A673 (cell line): ENCODE measurements at regions not wholly inside any gene's neighbourhood (a gene's known extent, or its start where the extent isn't known, plus 50 kb on each side); places are given as distances from the start of the nearest gene placed in this dataset.

ENCODE experiments used
- BruUV-seq: library from RNA; stranded (reverse); fragments of 400-500 nt; replicated peaks from 2 replicates; lab custom pipeline; 2021; lab: Mats Ljungman, UMichigan
- CTCF ChIA-PET: fragments of 300-600 bp; sonication (Branson Sonifier 250); formaldehyde crosslinking; loops from one replicate; lab custom pipeline; 2022; ENCODE audit warnings: antibody characterized with exemption; lab: Charles Lee
- POLR2A ChIA-PET: fragments of 300-600 bp; sonication (Branson Sonifier 250); formaldehyde crosslinking; loops from one replicate; lab custom pipeline; 2022; ENCODE audit warnings: antibody characterized with exemption; ENCODE audit not compliant: low non-redundant PET; lab: Charles Lee
- DNase-seq: peaks from one replicate; pipeline ENCODE4 v3.0.0-alpha.2; 2015; ENCODE audit warnings: low spot score
- H3K27ac ChIP-seq: fragments of 200-600 bp; sonication (generic); 2 replicates; pipeline ENCODE4 v1.5.1; 2016; ENCODE audit warnings: mixed run types, low read depth, mild to moderate bottlenecking, mixed read lengths, antibody characterized with exemption, low read length; ENCODE audit not compliant: poor library complexity, severe bottlenecking
- H3K27me3 ChIP-seq: fragments of 200-600 bp; sonication (generic); replicated peaks from 2 replicates; pipeline ENCODE4 v1.6.1; 2017; ENCODE audit warnings: mixed run types, low read depth, mild to moderate bottlenecking, mixed read lengths, antibody characterized with exemption, low read length; ENCODE audit not compliant: insufficient read depth, poor library complexity
- H3K36me3 ChIP-seq: fragments of 200-600 bp; sonication (generic); 2 replicates; pipeline ENCODE4 v1.6.1; 2016; ENCODE audit warnings: mixed run types, mild to moderate bottlenecking, mixed read lengths, antibody characterized with exemption, low read length; ENCODE audit not compliant: insufficient read depth, poor library complexity, severe bottlenecking
- H3K4me1 ChIP-seq: fragments of 200-600 bp; sonication (generic); 2 replicates; pipeline ENCODE4 v1.6.1; 2017; ENCODE audit warnings: mixed run types, mild to moderate bottlenecking, mixed read lengths, antibody characterized with exemption, low read length; ENCODE audit not compliant: insufficient read depth, poor library complexity, severe bottlenecking
- H3K4me3 ChIP-seq: fragments of 200-600 bp; sonication (generic); 2 replicates; pipeline ENCODE4 v1.5.1; 2016; ENCODE audit warnings: low read depth, mixed run types, mild to moderate bottlenecking, mixed read lengths, low read length; ENCODE audit not compliant: poor library complexity, severe bottlenecking
- H3K9me3 ChIP-seq: fragments of 200-600 bp; sonication (generic); 2 replicates; pipeline ENCODE4 v1.6.1; 2016; ENCODE audit warnings: mixed run types, low read depth, mild to moderate bottlenecking, mixed read lengths, antibody characterized with exemption, low read length; ENCODE audit not compliant: poor library complexity, severe bottlenecking
- CTCF ChIP-seq: fragments of 300-800, 200-600 bp; sonication (generic); conservative IDR thresholded peaks from 2 replicates; pipeline ENCODE4 v1.5.1; 2017; ENCODE audit warnings: low read depth, mild to moderate bottlenecking, antibody characterized with exemption, low read length, moderate library complexity, mixed read lengths
- EZH2 ChIP-seq: fragments of 200-600 bp; sonication (generic); IDR thresholded peaks from 2 replicates; pipeline ENCODE4 v1.6.1; 2017; ENCODE audit warnings: borderline replicate concordance, low read depth, mild to moderate bottlenecking, mixed read lengths, antibody characterized with exemption, low read length; ENCODE audit not compliant: poor library complexity, severe bottlenecking
- intact Hi-C: fragments of 100-400 bp; cut with micrococcal nuclease; formaldehyde crosslinking; loops from one replicate; pipeline ENCODE4 v1.10.0; 2022; ENCODE audit not compliant: unreplicated experiment

- TF ChIP-seq CTCF (no peak), EZH2 (no peak)
- no TSS peak for BruUV-seq
- Histone ChIP-seq H3K36me3 (no peaks in the 10 kb centered on the region), H3K27ac (no peak overlapping the region), H3K9me3 (no peaks in the 10 kb centered on the region), H3K27me3 (no peaks in the 10 kb centered on the region), H3K4me1 (no peaks in the 10 kb centered on the region), H3K4me3 (no peak overlapping the region)
- CTCF ChIA-PET, result no interaction called here
- POLR2A ChIA-PET, result no interaction called here
- intact Hi-C loops, result no loop called here
- DNase-seq, result no peak
Measured at GRCh38 chr5:118447350-118447749, 541.0 kb downstream of the DTWD2 start.

GRCh38 chr5:118441956-118442355 is 546.4 kb downstream of the DTWD2 start:
- no peak for TF ChIP-seq CTCF
- no peak for TF ChIP-seq EZH2
- H3K36me3 ChIP-seq, result no peaks in the 10 kb centered on the region
- no peak overlapping the region for H3K4me3 ChIP-seq
- intact Hi-C loops, result no loop called here
- no peaks in the 10 kb centered on the region for H3K4me1 ChIP-seq
- no peak for DNase-seq
- ChIA-PET POLR2A (no interaction called here), CTCF (no interaction called here)
- H3K9me3 ChIP-seq, result no peaks in the 10 kb centered on the region
- no TSS peak for BruUV-seq
- H3K27ac ChIP-seq, result no peak overlapping the region
- H3K27me3 ChIP-seq, result no peaks in the 10 kb centered on the region

GRCh38 chr5:118441034-118441433 is 547.3 kb downstream of the DTWD2 start:
- intact Hi-C loops, result no loop called here
- BruUV-seq, result no TSS peak

More at GRCh38 chr5:118441034-118441433, 547.3 kb downstream of the DTWD2 start:
- Histone ChIP-seq H3K4me3 (no peak overlapping the region), H3K27me3 (no peaks in the 10 kb centered on the region), H3K27ac (no peak overlapping the region), H3K4me1 (no peaks in the 10 kb centered on the region), H3K36me3 (no peaks in the 10 kb centered on the region), H3K9me3 (no peaks in the 10 kb centered on the region)
- ChIA-PET CTCF (no interaction called here), POLR2A (no interaction called here)
- TF ChIP-seq CTCF, result no peak
- TF ChIP-seq EZH2, result no peak
- no peak for DNase-seq
